Gastrocnemius medialis (tissue), 4 donors: ENCODE measurements at regions not wholly inside any gene's neighbourhood (a gene's known extent, or its start where the extent isn't known, plus 50 kb on each side); places are given as distances from the start of the nearest gene placed in this dataset.

Source experiments
- ATAC-seq, 2 donors: fragments of 150-250 bp; one replicate each; pipeline ENCODE4 v1.9.1; 2016
- DNase-seq, 2 donors: peaks; one replicate each; pipeline ENCODE4 v3.0.0-alpha.2; 2019
- H3K27ac ChIP-seq, 4 donors: fragments of 200-600 bp; sonication (generic); 1 replicate in 1 of 4; 2 replicates in 3 of 4; pipeline ENCODE4 v1.5.1; 2016 to 2018; ENCODE audit warnings: mild to moderate bottlenecking in 2 of 4, moderate library complexity in 1 of 4
- H3K27me3 ChIP-seq, 3 donors: fragments of 200-600 bp; sonication (generic) in 2 of 3; 1 replicate in 1 of 3; 2 replicates in 2 of 3; pipeline versions ENCODE4 v1.5.1 to v1.6.0; 2016 to 2019; ENCODE audit warnings: mild to moderate bottlenecking in 1 of 3, moderate library complexity in 1 of 3
- H3K36me3 ChIP-seq, 2 donors: fragments of 200-600 bp; sonication (generic) in 1 of 2; one replicate each; pipeline ENCODE4 v1.5.1; 2017 to 2018
- H3K4me1 ChIP-seq, 2 donors: fragments of 200-600 bp; sonication (generic) in 1 of 2; one replicate each; pipeline ENCODE4 v1.5.1; 2016 to 2017; ENCODE audit warnings: mild to moderate bottlenecking in 2 of 2
- H3K4me3 ChIP-seq, 4 donors: fragments of 200-600 bp; sonication (generic) in 3 of 4; 1 replicate in 1 of 4; 2 replicates in 3 of 4; pipeline ENCODE4 v1.5.1; 2016 to 2019; ENCODE audit warnings: mild to moderate bottlenecking in 2 of 4
- H3K9me3 ChIP-seq, 3 donors: fragments of 200-600 bp; sonication (generic) in 2 of 3; 1 replicate in 1 of 3; 2 replicates in 2 of 3; pipeline ENCODE4 v1.5.1; 2016 to 2019
- CTCF ChIP-seq, 5 experiments: fragments of 450-650 bp in 3 of 5; fragments of 200-600 bp in 2 of 5; sonication (generic) in 2 of 5; IDR thresholded peaks in 4 of 5; conservative IDR thresholded peaks in 1 of 5; 1 replicate in 4 of 5; 2 replicates in 1 of 5; pipeline ENCODE4 v1.5.1; 2016 to 2019; ENCODE audit warnings: antibody characterized with exemption in 5 of 5, mild to moderate bottlenecking in 3 of 5, moderate library complexity in 3 of 5
- POLR2A ChIP-seq, 2 donors: fragments of 450-650 bp; IDR thresholded peaks; one replicate each; pipeline ENCODE4 v1.6.1; 2017; ENCODE audit warnings: antibody characterized with exemption in 2 of 2, mild to moderate bottlenecking in 2 of 2, moderate library complexity in 2 of 2
- in situ Hi-C, 4 donors: fragments of 200-750 bp; cut with MboI; loops; one replicate each; pipeline versions ENCODE4 v1.15.0 to v1.8.0; 2017; ENCODE audit warnings: low sequenced_read_pairs in 4 of 4
- intact Hi-C: fragments of 100-400 bp; cut with DNase I; formaldehyde crosslinking; loops from one replicate; pipeline ENCODE4 v1.15.1; 2023; ENCODE audit warnings: low total_unique reads

DNA sequence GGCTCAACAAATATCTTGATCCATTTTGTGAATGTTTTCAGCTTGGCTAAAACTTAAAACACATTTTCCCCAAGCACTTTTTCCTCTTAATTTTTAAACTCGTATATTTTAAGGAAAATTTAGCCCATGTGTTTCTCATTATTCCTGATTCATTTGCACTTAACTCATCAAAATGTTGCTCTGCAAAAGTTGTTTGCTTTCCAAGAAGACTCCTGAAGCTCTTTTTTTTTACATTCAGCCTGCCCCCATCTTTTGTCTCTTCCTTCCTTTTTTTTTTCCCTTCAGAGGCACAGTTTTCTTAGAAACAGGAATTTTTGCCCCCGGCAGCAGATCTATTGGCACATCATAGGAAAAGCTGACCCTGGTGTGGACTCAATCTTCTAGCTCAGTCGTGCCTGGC, 155.0 kb upstream of the SALL1 start:
- intact Hi-C loops (no loop called here), in situ Hi-C loops (no loop called here)
- Histone ChIP-seq H3K27ac (no peak overlapping the region), H3K9me3 (no peaks in the 10 kb centered on the region), H3K4me1 (no peaks in the 10 kb centered on the region), H3K4me3 (no peak overlapping the region), H3K36me3 (no peaks in the 10 kb centered on the region), H3K27me3 (no peaks in the 10 kb centered on the region)
- ATAC-seq: no peak
- TF ChIP-seq CTCF (IDR thresholded peaks at IDR 0.05 in 4 of 5, conservative IDR thresholded peaks at IDR 0.05 in 1 of 5): no peak
- TF ChIP-seq POLR2A (IDR thresholded peaks at IDR 0.05): no peak
- no peak for DNase-seq

DNA sequence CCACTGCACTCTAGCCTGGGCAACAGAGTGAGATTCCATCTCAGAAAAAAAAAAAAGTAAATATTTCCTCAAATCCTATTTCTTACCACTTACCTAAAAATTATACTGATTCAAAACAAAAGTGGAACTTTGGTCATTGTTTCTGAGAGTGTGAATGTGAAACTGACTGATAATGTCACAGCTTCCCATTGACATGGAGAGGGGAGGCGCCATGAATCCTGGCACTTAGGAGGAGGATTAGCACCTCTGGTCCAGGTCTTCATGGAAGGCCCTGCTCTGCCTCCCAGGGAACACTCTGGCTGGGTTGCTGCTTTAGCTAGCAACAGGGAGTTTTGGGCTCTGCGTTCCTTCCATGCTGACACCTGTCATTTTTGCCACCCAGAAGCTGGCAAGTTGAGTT, 154.3 kb upstream of the SALL1 start:
- ATAC-seq (no peak), DNase-seq (no peak)
- intact Hi-C loops: no loop called here
- H3K27ac ChIP-seq: no peak overlapping the region
- no peak for TF ChIP-seq CTCF (IDR thresholded peaks at IDR 0.05 in 4 of 5, conservative IDR thresholded peaks at IDR 0.05 in 1 of 5)
- TF ChIP-seq POLR2A (IDR thresholded peaks at IDR 0.05): no peak
- no peak overlapping the region for H3K4me3 ChIP-seq
- H3K27me3 ChIP-seq: no peaks in the 10 kb centered on the region
- H3K4me1 ChIP-seq: no peaks in the 10 kb centered on the region
- no peaks in the 10 kb centered on the region for H3K9me3 ChIP-seq
- H3K36me3 ChIP-seq: no peaks in the 10 kb centered on the region
- in situ Hi-C loops: no loop called here

DNA sequence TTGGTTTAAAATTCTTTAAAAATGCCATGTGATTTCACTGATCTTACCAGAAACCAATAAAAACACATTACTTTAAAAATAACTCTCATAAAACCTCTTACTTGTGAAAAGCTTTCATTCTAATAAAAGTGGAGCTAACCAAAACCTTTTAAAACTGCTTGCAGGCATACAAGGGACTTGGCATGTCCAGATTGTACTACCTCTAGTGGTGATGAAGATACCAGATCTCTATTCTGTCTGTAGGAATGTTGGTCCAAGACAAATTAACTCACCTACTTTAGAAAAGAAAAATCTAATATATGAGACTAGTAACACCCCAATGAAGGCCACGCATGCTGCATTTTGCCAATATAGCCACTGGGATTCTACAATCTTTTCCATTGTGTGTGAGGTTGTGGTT, 151.0 kb upstream of the SALL1 start:
- in situ Hi-C loops: no loop called here
- DNase-seq: no peak
- intact Hi-C loops: no loop called here

DNA sequence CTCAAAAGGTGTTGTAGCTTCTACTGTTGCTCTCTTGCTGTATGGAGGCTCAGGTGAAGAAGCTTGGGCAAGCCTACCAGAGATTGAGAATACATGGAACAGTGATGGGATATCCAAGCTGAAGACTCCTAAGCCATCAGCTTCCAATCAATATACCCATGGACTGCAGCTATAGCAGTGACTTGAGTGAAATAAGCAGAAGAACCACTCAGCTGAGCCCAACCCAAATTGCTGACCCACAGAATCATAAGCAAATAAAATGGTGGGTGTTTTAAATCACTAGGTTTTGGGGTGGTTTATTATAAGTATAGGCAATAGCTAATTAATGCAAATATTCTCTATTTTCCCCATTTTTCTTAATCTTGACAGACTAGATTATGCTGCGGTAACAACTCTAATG, 147.7 kb upstream of the SALL1 start:
- Histone ChIP-seq H3K9me3 (no peaks in the 10 kb centered on the region), H3K36me3 (no peaks in the 10 kb centered on the region), H3K4me3 (no peak overlapping the region), H3K4me1 (no peaks in the 10 kb centered on the region), H3K27ac (no peak overlapping the region), H3K27me3 (no peaks in the 10 kb centered on the region)
- no peak for DNase-seq
- TF ChIP-seq POLR2A (IDR thresholded peaks at IDR 0.05) (no peak), CTCF (IDR thresholded peaks at IDR 0.05 in 4 of 5, conservative IDR thresholded peaks at IDR 0.05 in 1 of 5) (no peak)
- no peak for ATAC-seq
- intact Hi-C loops: no loop called here
- in situ Hi-C loops: no loop called here

More for the DNA sequence above, 151.0 kb upstream of the SALL1 start:
- TF ChIP-seq CTCF (IDR thresholded peaks at IDR 0.05 in 4 of 5, conservative IDR thresholded peaks at IDR 0.05 in 1 of 5) (no peak), POLR2A (IDR thresholded peaks at IDR 0.05) (no peak)
- ATAC-seq: no peak
- Histone ChIP-seq H3K27ac (no peak overlapping the region), H3K27me3 (no peaks in the 10 kb centered on the region), H3K4me3 (no peak overlapping the region), H3K9me3 (no peaks in the 10 kb centered on the region), H3K4me1 (no peaks in the 10 kb centered on the region), H3K36me3 (no peaks in the 10 kb centered on the region)
